GM10266 (cell line): ENCODE measurements at regions not wholly inside any gene's neighbourhood (a gene's known extent, or its start where the extent isn't known, plus 50 kb on each side); places are given as distances from the start of the nearest gene placed in this dataset.

Source experiments
- DNase-seq: peaks from one replicate; pipeline ENCODE4 v3.0.0; 2012; ENCODE audit errors: extremely low spot score
- CTCF ChIP-seq: IDR thresholded peaks from 2 replicates; pipeline ENCODE4 v1.5.1; 2012; ENCODE audit warnings: mild to moderate bottlenecking, low read depth; ENCODE audit not compliant: control insufficient read depth, insufficient read depth; ENCODE audit errors: missing control alignments

GRCh38 chr16:85506635-85506911 is 106.5 kb upstream of the GSE1 start:
- TF ChIP-seq CTCF = no peak
- DNase-seq = no peak

DNA sequence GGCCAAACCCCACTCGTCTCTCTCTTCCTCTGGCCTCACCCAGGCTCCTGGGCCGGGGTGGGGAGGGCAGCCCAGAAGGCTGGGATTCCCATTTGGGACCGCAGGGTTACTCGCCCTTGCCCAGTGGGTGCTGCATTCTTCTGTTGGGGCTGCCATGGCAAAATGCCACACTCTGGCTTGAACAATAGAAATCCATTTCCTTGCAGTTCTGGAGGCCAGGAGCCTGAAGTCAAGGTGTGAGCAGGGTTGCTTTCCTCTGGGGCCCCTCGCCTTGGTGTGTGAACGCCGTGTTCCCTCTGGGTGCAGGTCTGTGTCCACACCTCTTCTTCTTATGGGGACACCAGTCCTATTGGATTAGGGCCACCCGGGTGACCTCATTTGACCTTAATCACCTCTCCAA is 105.8 kb upstream of the GSE1 start:
- TF ChIP-seq CTCF = no peak
- DNase-seq = no peak

DNA sequence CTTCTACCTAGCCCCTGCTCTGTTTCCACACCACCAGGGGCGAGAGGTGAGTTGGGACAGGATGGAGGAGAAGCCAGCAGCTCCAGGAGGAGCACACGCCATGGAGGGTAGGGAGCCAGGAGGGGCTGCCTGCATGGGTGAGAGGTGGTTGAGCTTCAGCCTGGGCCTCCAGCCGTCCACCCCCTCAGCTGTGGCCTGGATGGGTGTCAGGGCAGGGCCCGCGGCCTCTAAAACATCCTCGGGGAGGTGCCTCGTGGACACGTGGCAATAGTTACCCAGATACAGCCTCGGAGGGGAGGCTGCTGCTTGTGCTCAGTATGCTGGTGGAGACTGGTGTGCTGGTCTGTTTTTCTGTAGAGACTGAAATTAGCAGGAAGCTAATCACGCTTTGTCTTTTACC is 104.7 kb upstream of the GSE1 start:
- no peak for DNase-seq
- TF ChIP-seq CTCF = no peak

GRCh38 chr16:85508993-85509392 is 104.1 kb upstream of the GSE1 start:
- no peak for TF ChIP-seq CTCF
- DNase-seq = no peak

DNA sequence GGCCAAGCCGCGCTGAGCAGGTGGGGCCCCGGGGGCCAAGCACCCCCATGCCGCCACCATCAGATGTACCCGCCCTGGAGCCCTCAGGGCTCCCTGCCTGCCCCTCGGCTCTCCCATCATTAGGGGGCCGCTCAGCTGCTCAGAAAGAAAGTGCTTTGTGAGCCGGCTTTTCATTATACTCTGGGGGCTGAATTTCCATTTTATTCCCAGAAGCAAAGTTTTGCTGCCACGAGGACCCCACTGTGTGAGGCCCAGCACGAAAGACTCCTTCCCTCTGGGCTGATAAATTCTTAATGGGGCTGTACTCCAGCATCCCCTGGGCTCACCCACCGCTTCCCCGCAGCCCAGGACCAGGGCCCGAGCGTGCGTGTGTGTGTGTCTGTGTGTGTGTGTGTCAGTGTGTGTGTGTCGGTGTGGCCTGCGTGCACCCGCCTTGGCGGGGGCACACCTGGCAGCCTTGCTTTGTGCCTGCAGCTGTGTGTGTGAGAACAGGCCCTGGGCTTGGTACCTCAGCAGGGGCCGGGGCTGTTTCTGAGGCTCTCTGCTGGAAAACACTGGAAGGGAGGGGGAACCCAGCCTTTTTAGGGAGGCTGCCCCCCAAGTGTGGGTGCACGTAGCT is 103.0 kb upstream of the GSE1 start:
- DNase-seq = no peak
- no peak for TF ChIP-seq CTCF

DNA sequence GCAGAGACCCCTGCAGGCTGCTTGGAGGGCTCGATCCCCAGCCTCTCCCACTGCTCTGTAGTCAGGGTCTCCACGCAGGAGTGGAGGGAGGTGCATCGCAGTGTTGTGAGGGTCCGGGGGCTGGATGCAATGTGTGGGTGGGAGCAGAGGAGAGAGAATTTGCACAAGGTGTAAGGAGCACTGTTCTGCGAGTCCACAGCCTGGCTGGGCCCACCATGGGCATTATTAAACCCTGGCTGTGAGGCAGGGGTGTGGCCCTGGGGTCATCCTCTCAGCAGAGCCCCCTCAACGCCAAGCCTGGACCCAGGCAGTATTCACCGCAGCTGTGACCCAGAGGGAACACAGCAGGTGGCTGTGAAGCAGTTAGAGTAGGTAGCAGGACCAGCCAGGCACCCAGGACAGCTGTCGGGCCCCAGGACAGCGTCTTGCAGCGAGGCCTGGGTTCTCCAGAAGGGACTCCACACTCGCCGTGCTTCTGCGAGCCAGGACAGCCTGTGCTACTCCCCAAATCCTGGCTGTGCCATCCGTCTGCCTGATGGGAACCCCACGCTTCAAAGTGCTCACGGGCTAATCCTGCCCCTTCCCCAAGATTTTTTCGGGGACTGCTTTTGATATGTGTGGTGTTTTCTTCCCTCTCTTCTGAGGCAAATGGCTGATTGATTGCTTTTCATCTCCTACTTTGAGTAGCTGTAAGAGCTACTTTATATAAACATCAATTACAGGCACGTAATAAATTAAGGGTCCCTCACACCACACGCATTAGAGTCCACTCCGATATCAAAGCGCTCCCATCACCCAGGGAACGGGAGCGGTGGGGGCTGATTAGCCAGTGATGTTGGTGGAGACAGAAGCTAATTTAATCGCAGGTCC is 100.9 kb upstream of the GSE1 start:
- DNase-seq = no peak
- no peak for TF ChIP-seq CTCF

DNA sequence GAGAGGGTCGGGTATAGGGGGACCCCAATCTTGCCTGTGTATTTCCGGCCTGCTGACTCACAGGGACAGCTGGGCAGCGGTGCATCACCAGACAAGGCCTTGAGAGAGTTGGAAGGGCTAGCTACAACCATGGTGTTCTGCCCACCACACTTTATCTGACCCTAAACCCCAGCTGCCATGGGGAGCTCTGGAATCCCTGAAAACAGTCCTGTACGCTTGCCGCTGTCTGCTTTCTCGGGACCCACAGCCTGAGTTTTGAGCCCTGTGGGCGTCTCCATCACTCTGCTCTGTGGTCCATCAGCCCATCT is 100.4 kb upstream of the GSE1 start:
- no peak for TF ChIP-seq CTCF

More for the DNA sequence above, 100.4 kb upstream of the GSE1 start:
- no peak for DNase-seq
